Globus pallidus (tissue), 1 donor: ENCODE measurements at regions not wholly inside any gene's neighbourhood (a gene's known extent, or its start where the extent isn't known, plus 50 kb on each side); places are given as distances from the start of the nearest gene placed in this dataset.
"Not testable (repeated sequence)": the region's sequence is repeated elsewhere in the genome, so short reads cannot be mapped to it uniquely, and the experiment has no call there.

Experiments
- DNase-seq: peaks from one replicate; pipeline ENCODE4 v3.0.0-alpha.2; 2015; ENCODE audit warnings: low spot score

DNA sequence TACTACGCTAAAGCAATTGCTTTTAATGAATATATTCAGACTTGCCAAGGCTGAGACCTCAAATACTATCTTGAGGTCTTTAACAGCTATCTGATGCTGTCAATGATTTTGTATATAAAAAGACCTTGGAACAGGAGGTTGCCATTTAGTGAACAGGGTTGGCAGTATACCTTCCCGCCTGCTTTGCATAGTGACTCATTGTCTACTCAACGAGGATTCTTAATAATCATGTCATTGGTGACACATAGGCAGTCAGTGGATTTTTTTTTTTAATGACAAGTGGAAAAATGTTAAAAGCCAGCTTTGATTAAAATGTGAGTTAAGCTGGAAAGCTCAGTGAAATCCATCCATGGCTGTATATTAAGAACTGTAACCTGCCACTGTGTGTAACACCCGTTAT is 164.0 kb downstream of the ASMT start:
- DNase-seq, result no peak

- no peak for DNase-seq
Observed at GRCh38 chrX:1779626-1780025, 164.8 kb downstream of the ASMT start.

DNA sequence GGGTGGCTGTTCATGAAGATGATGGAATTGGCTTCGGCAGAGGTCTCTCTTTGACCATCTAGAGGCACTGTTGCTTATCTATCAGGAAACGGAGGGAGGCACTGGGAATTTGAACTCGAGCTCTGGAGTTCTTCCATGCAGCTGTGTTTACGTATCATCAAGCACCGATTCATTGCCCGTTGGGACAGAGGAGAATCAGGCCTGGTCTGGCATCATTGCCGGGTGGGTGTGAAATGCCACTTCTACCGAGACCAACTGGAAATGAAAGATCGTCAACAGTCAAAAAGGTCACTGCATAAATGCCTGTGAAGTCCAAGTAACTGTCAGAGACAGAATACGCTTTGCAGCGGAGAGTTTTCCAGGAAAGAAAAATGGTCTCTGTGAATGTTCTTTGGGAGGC is 166.9 kb downstream of the ASMT start:
- DNase-seq, result no peak

GRCh38 chrX:1784773-1785172 is 169.9 kb downstream of the ASMT start:
- DNase-seq, result no peak

DNA sequence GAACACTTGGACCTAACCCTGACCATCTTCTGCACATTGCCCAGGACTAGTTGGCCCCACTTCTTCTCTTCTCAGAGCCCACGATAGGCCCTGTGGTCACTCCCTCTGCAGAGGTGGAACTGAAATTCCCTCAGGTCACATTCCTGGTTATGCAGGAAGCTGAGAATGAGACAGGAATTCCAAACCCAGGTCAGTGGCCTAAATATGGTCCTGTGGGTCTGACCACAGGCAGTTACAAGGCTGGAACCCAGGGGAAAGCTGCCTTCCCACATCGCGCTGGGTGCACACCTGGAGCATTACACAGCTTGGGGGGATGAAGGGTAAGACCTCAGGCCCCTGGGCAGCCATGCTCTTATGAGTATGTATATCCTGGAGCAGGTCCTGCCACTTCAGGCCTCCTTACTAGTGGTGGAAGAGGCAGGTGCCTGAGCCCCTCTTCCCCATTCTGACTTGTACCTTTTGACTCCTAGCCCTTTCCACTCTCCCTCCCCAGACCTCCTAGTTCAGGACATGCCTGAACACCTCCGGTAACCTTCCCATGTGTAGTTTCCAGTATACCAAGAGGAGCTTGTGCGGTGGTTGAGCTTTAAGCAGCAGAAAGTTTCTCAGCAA is 173.5 kb downstream of the ASMT start:
- DNase-seq, result no peak

DNA sequence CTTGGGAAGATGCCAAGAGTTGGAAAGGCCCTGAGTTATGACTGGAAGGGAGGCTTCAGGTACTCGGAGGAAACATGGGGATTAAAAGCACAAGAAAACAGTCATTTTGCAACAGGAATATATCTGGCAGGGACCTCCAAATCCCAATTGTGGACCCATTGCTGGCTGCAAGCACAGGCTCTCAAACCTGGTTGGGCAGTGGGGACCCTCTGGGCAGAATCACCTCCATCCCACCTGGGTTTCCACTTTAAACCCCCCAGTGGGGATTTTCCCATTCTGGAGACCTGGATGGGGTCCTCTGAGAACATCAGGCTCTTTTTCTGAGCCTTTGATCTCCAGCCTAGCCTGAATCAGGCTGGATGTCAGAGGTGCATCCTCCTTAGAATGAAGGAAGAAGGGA is 177.8 kb downstream of the ASMT start:
- no peak for DNase-seq

GRCh38 chrX:1794586-1794985 is 179.7 kb downstream of the ASMT start:
- DNase-seq, result no peak

GRCh38 chrX:1802912-1803311 is 188.1 kb downstream of the ASMT start:
- no peak for DNase-seq

DNA sequence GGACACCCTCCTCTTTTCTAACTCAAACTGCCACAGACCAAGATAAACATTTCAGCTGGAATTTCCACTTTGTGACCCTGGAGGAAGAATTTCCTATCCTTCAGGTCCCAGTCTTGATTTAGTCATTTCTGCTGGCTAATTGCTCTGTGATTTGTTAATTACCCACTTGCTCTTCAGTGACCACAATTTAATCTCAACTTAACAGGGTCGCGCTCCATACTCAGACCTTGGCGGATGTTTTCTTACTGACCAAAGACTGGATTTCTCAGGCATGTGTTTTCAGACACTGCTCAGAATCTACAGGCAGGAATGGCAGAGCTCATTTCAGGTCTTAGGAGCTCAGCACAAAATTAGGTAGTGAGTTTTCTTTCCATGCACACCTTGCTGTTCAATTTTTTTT is 188.9 kb downstream of the ASMT start:
- no peak for DNase-seq

GRCh38 chrX:1807301-1807731 is 192.5 kb downstream of the ASMT start:
- DNase-seq, result peak; percentile 7

DNA sequence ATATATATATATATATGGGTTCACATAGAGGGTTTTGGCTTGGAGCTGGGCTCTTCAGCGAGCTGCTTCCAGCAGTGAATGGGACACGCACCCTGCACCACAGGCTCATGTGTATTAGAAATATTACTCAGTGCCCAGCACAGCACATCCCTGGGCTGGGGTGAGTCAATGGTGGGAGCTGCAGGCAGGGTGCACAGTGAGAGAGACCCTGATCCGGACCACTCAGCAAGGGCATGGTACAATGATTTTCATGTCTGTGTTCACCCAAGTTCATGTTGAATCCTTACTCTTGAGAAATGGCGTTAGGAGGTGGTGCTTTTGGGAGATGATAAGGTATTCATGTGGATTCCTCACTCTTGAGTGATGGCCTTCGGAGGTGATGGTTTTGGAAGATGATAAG is 194.7 kb downstream of the ASMT start:
- DNase-seq, result no peak

- DNase-seq, result no peak
Observed at GRCh38 chrX:1813809-1814208, 198.9 kb downstream of the ASMT start.

DNA sequence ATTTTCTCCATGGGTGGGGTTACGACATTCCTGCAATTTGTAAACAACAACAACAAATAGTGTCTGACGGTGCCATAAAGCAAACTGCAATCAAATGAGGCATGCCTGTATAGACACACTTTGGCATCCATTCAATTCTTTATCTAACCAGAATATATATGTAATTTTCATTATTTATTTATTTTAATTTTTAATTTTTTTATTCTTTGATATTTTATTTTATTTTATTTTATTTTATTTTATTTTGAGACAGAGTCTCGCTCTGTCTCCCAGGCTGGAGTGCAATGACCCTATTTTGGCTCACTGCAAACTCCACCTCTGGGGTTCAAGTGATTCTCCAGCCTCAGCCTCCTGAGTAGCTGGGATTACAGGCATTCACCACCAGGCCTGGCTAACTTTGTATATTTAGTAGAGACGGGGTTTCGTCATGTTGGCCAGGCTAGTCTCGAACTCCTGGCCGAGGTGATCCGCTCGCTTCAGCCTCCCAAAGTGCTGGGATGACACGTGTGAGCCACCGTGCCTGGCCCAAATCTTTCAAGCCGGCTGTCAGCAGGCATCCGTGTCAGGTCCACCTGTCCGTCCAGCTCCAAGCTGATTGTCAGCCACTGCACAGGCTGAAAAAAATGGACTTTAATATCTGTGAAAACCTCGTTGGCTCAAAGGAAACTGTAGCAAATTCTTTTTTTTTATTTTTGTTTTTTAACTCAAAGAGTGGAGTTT is 200.8 kb downstream of the ASMT start:
- no peak for DNase-seq

DNA sequence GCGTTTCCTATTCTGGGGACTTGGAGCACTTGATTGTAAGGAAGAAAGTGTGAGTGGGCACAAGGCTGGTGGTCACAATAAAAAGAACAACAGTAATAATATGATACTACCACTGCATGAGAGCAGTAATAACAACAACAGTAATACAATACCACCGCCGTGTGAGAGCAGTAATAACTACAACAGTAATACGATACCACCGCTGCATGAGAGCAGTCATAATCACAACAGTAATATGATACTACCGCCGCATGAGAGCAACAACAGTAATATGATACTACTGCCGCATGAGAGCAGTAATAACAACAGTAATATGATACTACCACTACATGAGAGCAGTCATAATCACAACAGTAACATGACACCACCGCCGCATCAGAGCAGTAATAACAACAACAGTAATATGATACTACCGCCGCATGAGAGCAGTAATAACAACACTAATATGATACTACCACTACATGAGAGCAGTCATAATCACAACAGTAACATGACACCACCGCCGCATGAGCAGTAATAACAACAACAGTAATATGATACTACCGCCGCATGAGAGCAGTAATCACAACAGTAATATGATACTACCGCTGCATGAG is 201.6 kb downstream of the ASMT start:
- not testable (repeated sequence) for DNase-seq

GRCh38 chrX:1821846-1822245 is 207.0 kb downstream of the ASMT start:
- no peak for DNase-seq

GRCh38 chrX:1824855-1825254 is 210.0 kb downstream of the ASMT start:
- no peak for DNase-seq

GRCh38 chrX:1833656-1834360 is 218.9 kb downstream of the ASMT start:
- DNase-seq, result no peak

GRCh38 chrX:1835056-1835455 is 220.2 kb downstream of the ASMT start:
- DNase-seq, result no peak

DNA sequence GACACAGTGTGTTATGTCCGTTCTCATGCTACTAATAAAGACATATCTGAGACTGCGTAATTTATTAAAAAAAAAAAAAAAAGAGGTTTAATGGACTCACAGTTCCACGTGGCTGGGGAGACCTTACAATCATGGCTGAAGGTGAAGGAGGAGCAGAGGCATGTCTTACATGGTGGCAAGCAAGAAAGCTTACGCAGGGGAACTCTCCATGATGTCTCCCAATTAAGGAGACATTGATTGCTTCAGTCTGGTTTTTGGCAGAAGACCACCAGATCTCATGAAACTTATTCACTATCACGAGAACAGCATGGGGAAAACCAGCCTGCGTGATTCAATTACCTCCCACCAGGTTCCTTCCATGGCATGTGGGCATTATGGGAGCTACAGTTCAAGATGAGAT is 221.8 kb downstream of the ASMT start:
- DNase-seq, result no peak

GRCh38 chrX:1841746-1842145 is 226.9 kb downstream of the ASMT start:
- DNase-seq, result no peak

DNA sequence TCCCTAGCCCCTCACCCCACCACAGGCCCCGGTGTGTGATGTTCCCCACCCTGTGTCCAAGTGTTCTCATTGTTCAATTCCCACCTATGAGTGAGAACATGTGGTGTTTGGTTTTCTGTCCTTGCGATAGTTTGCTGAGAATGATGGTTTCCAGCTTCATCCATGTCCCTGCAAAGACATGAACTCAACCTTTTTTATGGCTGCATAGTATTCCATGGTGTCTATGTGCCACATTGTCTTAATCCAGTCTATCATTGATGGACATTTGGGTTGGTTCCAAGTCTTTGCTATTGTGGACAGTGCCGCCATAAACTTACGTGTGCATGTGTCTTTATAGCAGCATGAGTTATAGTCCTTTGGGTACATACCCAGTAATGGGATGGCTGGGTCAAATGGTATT is 232.1 kb downstream of the ASMT start:
- not testable (repeated sequence) for DNase-seq

GRCh38 chrX:1847790-1848189 is 232.9 kb downstream of the ASMT start:
- DNase-seq, result not testable (repeated sequence)

DNA sequence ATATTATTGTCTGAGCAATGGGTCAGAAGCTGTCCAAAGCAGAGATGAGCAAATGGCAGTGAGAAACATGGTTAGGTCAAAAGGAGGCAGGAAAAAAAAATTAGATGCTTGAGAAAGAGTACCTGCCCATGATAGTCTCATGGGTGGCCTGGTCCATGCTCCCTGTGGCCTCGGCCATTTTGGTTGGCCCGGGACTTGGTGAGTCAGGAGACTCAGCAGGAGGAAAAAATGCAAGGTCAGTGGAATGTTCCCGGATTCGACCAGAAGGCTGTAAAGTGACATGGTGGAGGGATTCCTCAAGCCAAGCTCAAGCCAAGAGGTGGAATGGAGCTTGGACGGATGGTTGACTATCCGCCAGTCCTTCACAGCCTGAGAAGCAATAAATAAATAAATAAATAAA is 236.7 kb downstream of the ASMT start:
- no peak for DNase-seq
